ENCODE measurements at regions not wholly inside any gene's neighbourhood (a gene's known extent, or its start where the extent isn't known, plus 50 kb on each side); places are given as distances from the start of the nearest gene placed in this dataset.

DNA sequence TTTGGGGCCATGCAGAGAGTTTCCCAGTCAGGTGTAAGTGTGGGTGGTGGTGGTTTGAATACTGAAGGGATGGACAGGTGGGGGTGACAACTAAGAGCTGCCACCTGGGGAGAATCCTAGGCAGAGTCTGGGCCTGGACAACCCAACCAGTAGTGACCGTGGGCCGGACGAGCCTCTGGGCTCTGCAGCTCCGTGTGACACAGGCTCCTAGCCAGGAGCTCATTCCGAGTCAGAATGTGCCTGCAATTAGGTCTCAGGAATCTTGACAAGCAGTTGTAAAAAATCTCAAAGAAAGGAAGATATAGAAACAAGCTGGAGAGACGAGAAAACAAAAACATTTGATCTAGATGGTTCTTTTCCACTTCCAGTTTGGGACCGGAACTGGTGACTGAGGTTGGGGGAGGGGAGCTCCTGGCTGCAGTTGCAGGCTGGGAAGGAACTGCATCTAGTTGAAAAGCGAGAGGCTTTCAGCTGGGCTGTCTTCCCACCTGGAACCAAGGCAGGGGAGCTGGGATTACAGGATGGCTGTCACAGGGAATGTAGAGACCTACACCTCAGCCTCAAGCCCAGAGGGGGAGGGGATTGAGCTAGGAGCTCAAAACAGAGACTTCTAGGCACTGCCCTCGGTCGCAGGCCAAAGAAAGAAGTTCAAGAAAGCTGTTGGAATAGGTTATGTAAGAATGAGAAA, 156.9 kb downstream of the PAX1 start:
- DNase-seq (ENCODE audit: low read depth, low spot score) = no peak
- Histone ChIP-seq H3K36me3 (ENCODE audit: control insufficient read depth in 2 of 2, extremely low read depth in 1 of 2, insufficient read depth in 2 of 2, low read length in 2 of 2) (no peaks in the 10 kb centered on the region), H4K20me1 (ENCODE audit: control insufficient read depth, extremely low read depth, insufficient read depth, low read length) (no peaks in the 10 kb centered on the region), H3K9me3 (ENCODE audit: control insufficient read depth, low read depth, low read length) (peaks cover 3% of the 10 kb centered on the region), H3K27ac (ENCODE audit: control insufficient read depth, insufficient read depth, low read length) (no peak overlapping the region), H2AFZ (ENCODE audit: control insufficient read depth, low read length) (no peak overlapping the region), H3K9ac (ENCODE audit: control insufficient read depth, extremely low read depth, insufficient read depth, low read length) (no peak overlapping the region), H3K27me3 (ENCODE audit: control insufficient read depth, extremely low read depth, insufficient read depth, low read length) (no peaks in the 10 kb centered on the region), H3K79me2 (ENCODE audit: control insufficient read depth, insufficient read depth, low read length) (no peaks in the 10 kb centered on the region), H3K4me3 (ENCODE audit: control insufficient read depth in 2 of 3, extremely low read depth in 1 of 3, insufficient read depth in 2 of 3, low read depth in 1 of 3, low read length in 3 of 3) (no peak overlapping the region), H3K4me2 (ENCODE audit: control insufficient read depth, extremely low read depth, insufficient read depth, low read depth, low read length) (no peak overlapping the region), H3K9me1 (ENCODE audit: control insufficient read depth, extremely low read depth, insufficient read depth, low read length) (no peaks in the 10 kb centered on the region), H3K4me1 (ENCODE audit: control insufficient read depth, extremely low read depth, insufficient read depth, low read length) (no peaks in the 10 kb centered on the region)
- TF ChIP-seq, protein P1, sequence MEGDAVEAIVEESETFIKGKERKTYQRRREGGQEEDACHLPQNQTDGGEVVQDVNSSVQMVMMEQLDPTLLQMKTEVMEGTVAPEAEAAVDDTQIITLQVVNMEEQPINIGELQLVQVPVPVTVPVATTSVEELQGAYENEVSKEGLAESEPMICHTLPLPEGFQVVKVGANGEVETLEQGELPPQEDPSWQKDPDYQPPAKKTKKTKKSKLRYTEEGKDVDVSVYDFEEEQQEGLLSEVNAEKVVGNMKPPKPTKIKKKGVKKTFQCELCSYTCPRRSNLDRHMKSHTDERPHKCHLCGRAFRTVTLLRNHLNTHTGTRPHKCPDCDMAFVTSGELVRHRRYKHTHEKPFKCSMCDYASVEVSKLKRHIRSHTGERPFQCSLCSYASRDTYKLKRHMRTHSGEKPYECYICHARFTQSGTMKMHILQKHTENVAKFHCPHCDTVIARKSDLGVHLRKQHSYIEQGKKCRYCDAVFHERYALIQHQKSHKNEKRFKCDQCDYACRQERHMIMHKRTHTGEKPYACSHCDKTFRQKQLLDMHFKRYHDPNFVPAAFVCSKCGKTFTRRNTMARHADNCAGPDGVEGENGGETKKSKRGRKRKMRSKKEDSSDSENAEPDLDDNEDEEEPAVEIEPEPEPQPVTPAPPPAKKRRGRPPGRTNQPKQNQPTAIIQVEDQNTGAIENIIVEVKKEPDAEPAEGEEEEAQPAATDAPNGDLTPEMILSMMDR (optimal IDR thresholded peaks at IDR 0.05 in 1 of 3, IDR thresholded peaks at IDR 0.05 in 1 of 3, conservative IDR thresholded peaks at IDR 0.05 in 1 of 3; ENCODE audit: extremely low read depth in 1 of 3, insufficient read depth in 2 of 3, low read length in 3 of 3) = no peak
- no peak for FAIRE-seq
- dilution Hi-C loops (cut with MboI; ENCODE audit: extremely low pct_ligation_motif_present, low sequenced_read_pairs) = no loop called here

DNA sequence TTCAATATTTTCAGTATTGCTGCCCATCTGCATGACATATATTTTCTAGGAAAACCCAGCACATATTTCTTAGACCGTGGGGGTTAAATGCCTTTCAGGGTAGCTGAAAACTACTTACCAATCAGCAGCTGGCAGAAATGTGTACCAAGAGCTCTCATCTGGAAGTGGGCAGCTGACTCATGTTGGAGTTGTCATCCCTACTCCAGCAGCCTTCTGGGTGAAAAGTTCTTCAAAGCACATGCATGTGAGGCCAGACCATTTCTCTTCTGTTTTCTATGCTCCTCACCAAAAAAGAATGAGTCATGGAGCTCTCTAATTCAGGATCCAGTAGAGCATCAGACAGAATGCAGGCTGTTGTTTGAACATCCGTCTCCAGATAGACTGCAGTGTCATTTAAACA, 135.5 kb downstream of the PAX1 start:
- Histone ChIP-seq H3K9ac (ENCODE audit: control insufficient read depth, extremely low read depth, insufficient read depth, low read length) (no peak overlapping the region), H3K9me3 (ENCODE audit: control insufficient read depth, low read depth, low read length) (no peaks in the 10 kb centered on the region), H3K4me1 (ENCODE audit: control insufficient read depth, extremely low read depth, insufficient read depth, low read length) (no peaks in the 10 kb centered on the region), H3K27me3 (ENCODE audit: control insufficient read depth, extremely low read depth, insufficient read depth, low read length) (no peaks in the 10 kb centered on the region), H4K20me1 (ENCODE audit: control insufficient read depth, extremely low read depth, insufficient read depth, low read length) (no peaks in the 10 kb centered on the region), H3K79me2 (ENCODE audit: control insufficient read depth, insufficient read depth, low read length) (no peaks in the 10 kb centered on the region), H3K27ac (ENCODE audit: control insufficient read depth, insufficient read depth, low read length) (no peak overlapping the region), H3K4me3 (ENCODE audit: control insufficient read depth in 2 of 3, extremely low read depth in 1 of 3, insufficient read depth in 2 of 3, low read depth in 1 of 3, low read length in 3 of 3) (no peak overlapping the region), H2AFZ (ENCODE audit: control insufficient read depth, low read length) (no peak overlapping the region), H3K36me3 (ENCODE audit: control insufficient read depth in 2 of 2, extremely low read depth in 1 of 2, insufficient read depth in 2 of 2, low read length in 2 of 2) (no peaks in the 10 kb centered on the region), H3K9me1 (ENCODE audit: control insufficient read depth, extremely low read depth, insufficient read depth, low read length) (no peaks in the 10 kb centered on the region), H3K4me2 (ENCODE audit: control insufficient read depth, extremely low read depth, insufficient read depth, low read depth, low read length) (no peak overlapping the region)
- dilution Hi-C loops (cut with MboI; ENCODE audit: extremely low pct_ligation_motif_present, low sequenced_read_pairs) = no loop called here
- TF ChIP-seq, protein P1 (optimal IDR thresholded peaks at IDR 0.05 in 1 of 3, IDR thresholded peaks at IDR 0.05 in 1 of 3, conservative IDR thresholded peaks at IDR 0.05 in 1 of 3; ENCODE audit: extremely low read depth in 1 of 3, insufficient read depth in 2 of 3, low read length in 3 of 3) = no peak
- no peak for TF ChIP-seq EZH2 (IDR thresholded peaks at IDR 0.05; ENCODE audit: low read length)
- no peak for DNase-seq (ENCODE audit: low read depth, low spot score)
- no peak for FAIRE-seq
